ENCODE measurements at regions not wholly inside any gene's neighbourhood (a gene's known extent, or its start where the extent isn't known, plus 50 kb on each side); places are given as distances from the start of the nearest gene placed in this dataset.
A peak's percentile ranks its signal among the peaks of the same experiment; 100 is the strongest.

GRCh38 chr5:82799361-82800077 is 277.7 kb downstream of the TMEM167A start:
- DNase-seq (ENCODE audit: low read depth): peak; percentile 21
- H3K4me3 ChIP-seq (ENCODE audit: low read length): no peak overlapping the region
- TF ChIP-seq, protein P1, sequence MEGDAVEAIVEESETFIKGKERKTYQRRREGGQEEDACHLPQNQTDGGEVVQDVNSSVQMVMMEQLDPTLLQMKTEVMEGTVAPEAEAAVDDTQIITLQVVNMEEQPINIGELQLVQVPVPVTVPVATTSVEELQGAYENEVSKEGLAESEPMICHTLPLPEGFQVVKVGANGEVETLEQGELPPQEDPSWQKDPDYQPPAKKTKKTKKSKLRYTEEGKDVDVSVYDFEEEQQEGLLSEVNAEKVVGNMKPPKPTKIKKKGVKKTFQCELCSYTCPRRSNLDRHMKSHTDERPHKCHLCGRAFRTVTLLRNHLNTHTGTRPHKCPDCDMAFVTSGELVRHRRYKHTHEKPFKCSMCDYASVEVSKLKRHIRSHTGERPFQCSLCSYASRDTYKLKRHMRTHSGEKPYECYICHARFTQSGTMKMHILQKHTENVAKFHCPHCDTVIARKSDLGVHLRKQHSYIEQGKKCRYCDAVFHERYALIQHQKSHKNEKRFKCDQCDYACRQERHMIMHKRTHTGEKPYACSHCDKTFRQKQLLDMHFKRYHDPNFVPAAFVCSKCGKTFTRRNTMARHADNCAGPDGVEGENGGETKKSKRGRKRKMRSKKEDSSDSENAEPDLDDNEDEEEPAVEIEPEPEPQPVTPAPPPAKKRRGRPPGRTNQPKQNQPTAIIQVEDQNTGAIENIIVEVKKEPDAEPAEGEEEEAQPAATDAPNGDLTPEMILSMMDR (conservative IDR thresholded peaks at IDR 0.05; ENCODE audit: low read length): no peak

GRCh38 chr5:82798676-82799075 is 278.5 kb downstream of the TMEM167A start:
- no peak for DNase-seq (ENCODE audit: low read depth)
- no peak overlapping the region for H3K4me3 ChIP-seq (ENCODE audit: low read length)
- TF ChIP-seq, protein P1 (conservative IDR thresholded peaks at IDR 0.05; ENCODE audit: low read length): no peak

DNA sequence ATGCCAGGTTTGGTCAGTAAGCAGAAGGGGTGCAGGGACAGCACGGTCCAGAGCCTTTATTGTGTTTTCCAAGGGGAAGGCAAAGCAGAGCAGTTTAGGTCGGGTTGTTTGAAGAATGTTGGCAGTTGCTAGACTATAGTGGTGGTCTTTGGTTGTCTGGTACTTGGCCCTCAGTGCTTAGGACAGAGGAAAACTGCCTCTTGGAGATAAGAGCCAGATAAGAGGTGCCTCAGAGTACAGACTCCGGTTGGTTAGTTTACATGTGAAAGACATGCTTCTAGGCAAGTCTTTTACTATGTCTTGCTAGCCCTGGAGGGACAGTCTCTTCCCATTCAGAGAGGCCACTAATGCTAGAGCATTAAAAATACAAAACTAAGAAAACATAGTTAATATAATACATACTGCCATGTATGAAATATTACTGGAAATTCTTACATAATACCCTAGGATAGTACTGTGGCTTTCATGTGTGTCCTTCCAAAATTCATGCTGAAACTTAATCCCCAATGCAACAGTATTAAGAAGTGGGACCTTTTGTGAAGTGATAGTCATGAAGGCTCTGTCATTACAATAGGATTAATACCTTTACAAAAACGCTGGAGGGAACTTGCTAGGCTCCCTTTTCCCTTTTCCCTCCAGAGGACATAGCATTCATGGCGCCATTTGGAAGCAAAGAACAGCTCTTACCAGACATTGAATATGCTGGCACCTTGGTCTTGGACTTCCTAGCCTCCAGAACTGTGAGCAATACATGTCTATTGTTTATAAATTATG is 280.4 kb downstream of the TMEM167A start:
- TF ChIP-seq, protein P1 (conservative IDR thresholded peaks at IDR 0.05; ENCODE audit: low read length): no peak
- no peak overlapping the region for H3K4me3 ChIP-seq (ENCODE audit: low read length)
- no peak for DNase-seq (ENCODE audit: low read depth)

- no peak overlapping the region for H3K4me3 ChIP-seq (ENCODE audit: low read length)
- TF ChIP-seq, protein P1 (conservative IDR thresholded peaks at IDR 0.05; ENCODE audit: low read length): no peak
- no peak for DNase-seq (ENCODE audit: low read depth)
Measured at GRCh38 chr5:82794876-82795275, 282.3 kb downstream of the TMEM167A start.

DNA sequence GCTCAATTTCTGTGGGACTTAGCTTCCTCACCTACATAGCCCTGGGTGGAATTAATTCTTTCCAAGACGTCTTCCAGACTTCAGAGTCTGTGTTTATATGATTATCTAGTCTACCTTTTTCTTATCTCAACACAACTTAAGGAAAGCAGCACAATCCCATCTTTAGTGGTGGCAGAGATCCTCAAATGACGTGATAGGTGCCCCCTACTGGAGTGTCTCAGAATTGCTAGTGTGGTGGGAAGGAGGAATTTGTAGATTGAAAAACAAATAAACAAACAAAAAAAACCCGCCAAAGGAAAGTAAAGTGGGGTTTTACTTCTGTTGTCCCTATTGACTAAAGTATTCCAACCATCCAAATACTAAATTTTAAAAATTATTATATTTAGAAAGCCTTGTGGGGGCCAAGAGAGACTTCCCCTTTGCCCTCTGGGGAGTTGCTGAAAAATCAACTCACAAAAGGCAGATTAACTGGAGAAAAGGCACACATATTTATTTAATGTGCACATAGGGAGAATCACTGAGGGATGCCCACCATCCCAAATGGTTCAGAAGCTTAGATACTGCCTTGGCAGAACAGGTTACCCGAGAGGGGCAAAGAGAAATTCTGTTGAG is 283.3 kb downstream of the TMEM167A start:
- DNase-seq (ENCODE audit: low read depth): peak; percentile 33
- TF ChIP-seq, protein P1 (conservative IDR thresholded peaks at IDR 0.05; ENCODE audit: low read length): peak; percentile 75
- H3K4me3 ChIP-seq (ENCODE audit: low read length): no peak overlapping the region

- DNase-seq (ENCODE audit: low read depth): no peak
Measured at GRCh38 chr5:82792096-82792495, 285.1 kb downstream of the TMEM167A start.

More at GRCh38 chr5:82792096-82792495, 285.1 kb downstream of the TMEM167A start:
- TF ChIP-seq, protein P1 (conservative IDR thresholded peaks at IDR 0.05; ENCODE audit: low read length): no peak
- no peak overlapping the region for H3K4me3 ChIP-seq (ENCODE audit: low read length)

All from AG10803 (cell line).